Hepatocyte (in vitro differentiated cells): ENCODE measurements at regions not wholly inside any gene's neighbourhood (a gene's known extent, or its start where the extent isn't known, plus 50 kb on each side); places are given as distances from the start of the nearest gene placed in this dataset.

Experiments
- DNase-seq: peaks from one replicate; pipeline ENCODE4 v3.0.0-alpha.2; 2016; ENCODE audit warnings: low spot score
- H2AFZ ChIP-seq: fragments of 200-600 bp; sonication (generic); 2 replicates; pipeline ENCODE4 v1.6.0; 2016; ENCODE audit warnings: antibody characterized with exemption, mild to moderate bottlenecking
- H3K27ac ChIP-seq: fragments of 200-600 bp; sonication (generic); 2 replicates; pipeline ENCODE4 v1.5.1; 2016; ENCODE audit warnings: mild to moderate bottlenecking
- H3K27me3 ChIP-seq: fragments of 200-600 bp; sonication (generic); 2 replicates; pipeline ENCODE4 v1.6.1; 2016
- H3K36me3 ChIP-seq: fragments of 200-600 bp; sonication (generic); replicated peaks from 2 replicates; pipeline ENCODE4 v1.5.1; 2016; ENCODE audit warnings: low read depth; ENCODE audit not compliant: insufficient read depth
- H3K4me1 ChIP-seq: fragments of 200-600 bp; sonication (generic); 2 replicates; pipeline ENCODE4 v1.5.1; 2016; ENCODE audit warnings: mild to moderate bottlenecking, moderate library complexity; ENCODE audit not compliant: insufficient read depth
- H3K4me2 ChIP-seq: fragments of 200-600 bp; sonication (generic); 2 replicates; pipeline ENCODE4 v1.6.0; 2016
- H3K4me3 ChIP-seq: fragments of 200-600 bp; sonication (generic); 2 replicates; pipeline ENCODE4 v1.5.1; 2016; ENCODE audit warnings: mild to moderate bottlenecking
- H3K79me2 ChIP-seq: fragments of 200-600 bp; sonication (generic); 2 replicates; pipeline ENCODE4 v1.6.0; 2017; ENCODE audit warnings: mild to moderate bottlenecking
- H3K9me2 ChIP-seq: fragments of 200-600 bp; sonication (generic); replicated peaks from 2 replicates; pipeline ENCODE4 v1.6.0; 2017; ENCODE audit warnings: mild to moderate bottlenecking; ENCODE audit not compliant: insufficient read depth
- H3K9me3 ChIP-seq: fragments of 200-600 bp; sonication (generic); 2 replicates; pipeline ENCODE4 v1.5.1; 2016; ENCODE audit warnings: low read depth, mild to moderate bottlenecking
- H4K20me1 ChIP-seq: fragments of 200-600 bp; sonication (generic); 2 replicates; pipeline ENCODE4 v1.6.0; 2016; ENCODE audit warnings: mild to moderate bottlenecking; ENCODE audit not compliant: insufficient read depth, poor library complexity, severe bottlenecking
- CTCF ChIP-seq: fragments of 200-600 bp; sonication (generic); IDR thresholded peaks from 2 replicates; pipeline ENCODE4 v1.5.1; 2016; ENCODE audit warnings: antibody characterized with exemption, mild to moderate bottlenecking; ENCODE audit not compliant: poor library complexity
- EZH2 ChIP-seq: fragments of 200-600 bp; sonication (generic); IDR thresholded peaks from 2 replicates; pipeline ENCODE4 v1.6.1; 2016; ENCODE audit warnings: antibody characterized with exemption, mild to moderate bottlenecking, borderline replicate concordance
- EZH2phosphoT487 ChIP-seq: fragments of 200-600 bp; sonication (generic); IDR thresholded peaks from one replicate; pipeline ENCODE4 v1.6.1; 2018; ENCODE audit warnings: antibody characterized with exemption, mild to moderate bottlenecking, low read depth, moderate library complexity; ENCODE audit not compliant: unreplicated experiment, severe bottlenecking
- WGBS: methylation state at CpG from one replicate; pipeline ENCODE4 v1.1.6; 2016; ENCODE audit warnings: low lambda C conversion rate; ENCODE audit errors: missing lambda C conversion rate; 5-methylcytosine and 5-hydroxymethylcytosine counted together

- H3K4me2 ChIP-seq, result no peak overlapping the region
- H3K4me3 ChIP-seq, result no peak overlapping the region
- no peak overlapping the region for H3K27ac ChIP-seq
- H3K36me3 ChIP-seq, result no peaks in the 10 kb centered on the region
- no peaks in the 10 kb centered on the region for H3K4me1 ChIP-seq
- no peak for DNase-seq
- H3K27me3 ChIP-seq, result no peaks in the 10 kb centered on the region
- H3K9me3 ChIP-seq, result no peaks in the 10 kb centered on the region
- no peaks in the 10 kb centered on the region for H3K79me2 ChIP-seq
- no peaks in the 10 kb centered on the region for H3K9me2 ChIP-seq
- no peak overlapping the region for H2AFZ ChIP-seq
- H4K20me1 ChIP-seq, result no peaks in the 10 kb centered on the region
- TF ChIP-seq EZH2phosphoT487 (no peak), EZH2 (no peak), CTCF (no peak)
Measured at GRCh38 chr15:89007989-89008388, 80.3 kb upstream of the ABHD2 start.

GRCh38 chr15:89009080-89009479, 79.2 kb upstream of the ABHD2 start:
- no peaks in the 10 kb centered on the region for H3K9me2 ChIP-seq
- H3K27me3 ChIP-seq, result no peaks in the 10 kb centered on the region
- H3K4me2 ChIP-seq, result no peak overlapping the region
- H3K79me2 ChIP-seq, result no peaks in the 10 kb centered on the region
- H3K4me3 ChIP-seq, result no peak overlapping the region
- no peaks in the 10 kb centered on the region for H3K4me1 ChIP-seq
- no peak for TF ChIP-seq EZH2
- no peak for TF ChIP-seq CTCF
- no peak for TF ChIP-seq EZH2phosphoT487
- DNase-seq, result no peak
- no peaks in the 10 kb centered on the region for H4K20me1 ChIP-seq
- H3K27ac ChIP-seq, result no peak overlapping the region
- no peak overlapping the region for H2AFZ ChIP-seq
- no peaks in the 10 kb centered on the region for H3K36me3 ChIP-seq
- WGBS, result 91% methylated on average over 6 of the region's 6 CpGs
- H3K9me3 ChIP-seq, result no peaks in the 10 kb centered on the region

- no peak overlapping the region for H3K4me2 ChIP-seq
- no peak overlapping the region for H2AFZ ChIP-seq
- 94% methylated on average over 5 of the region's 5 CpGs for WGBS
- no peak overlapping the region for H3K27ac ChIP-seq
- H3K9me3 ChIP-seq, result no peaks in the 10 kb centered on the region
- H3K79me2 ChIP-seq, result no peaks in the 10 kb centered on the region
- H3K4me3 ChIP-seq, result no peak overlapping the region
- no peaks in the 10 kb centered on the region for H3K9me2 ChIP-seq
- H3K27me3 ChIP-seq, result no peaks in the 10 kb centered on the region
- DNase-seq, result no peak
- H4K20me1 ChIP-seq, result no peaks in the 10 kb centered on the region
- no peaks in the 10 kb centered on the region for H3K36me3 ChIP-seq
- TF ChIP-seq EZH2 (no peak), EZH2phosphoT487 (no peak), CTCF (no peak)
- H3K4me1 ChIP-seq, result no peaks in the 10 kb centered on the region
Measured at GRCh38 chr15:89015412-89016097, 72.7 kb upstream of the ABHD2 start.
